ENCODE measurements at regions not wholly inside any gene's neighbourhood (a gene's known extent, or its start where the extent isn't known, plus 50 kb on each side); places are given as distances from the start of the nearest gene placed in this dataset.
"Not testable (repeated sequence)": the region's sequence is repeated elsewhere in the genome, so short reads cannot be mapped to it uniquely, and the experiment has no call there.

- Histone ChIP-seq H3K4me1 (ENCODE audit: insufficient read depth, low read length) (no peaks in the 10 kb centered on the region), H3K4me3 (ENCODE audit: low read length) (no peak overlapping the region), H3K9me3 (ENCODE audit: control insufficient read depth in 1 of 2, insufficient read depth in 1 of 2, low read length in 2 of 2) (no peaks in the 10 kb centered on the region), H3K27ac (ENCODE audit: low read depth in 1 of 2, low read length in 2 of 2) (no peak overlapping the region), H3K36me3 (ENCODE audit: insufficient read depth, low read length) (no peaks in the 10 kb centered on the region), H3K27me3 (ENCODE audit: control insufficient read depth in 1 of 2, insufficient read depth in 2 of 2, low read length in 2 of 2) (no peaks in the 10 kb centered on the region)
- DNase-seq (no peak), ATAC-seq (ENCODE audit: poor library complexity) (no peak)
- intact Hi-C loops (cut with DNase I, micrococcal nuclease), result no loop called here
- Mint-ChIP-seq H3K4me3 (no peak overlapping the region), H3K36me3 (ENCODE audit: low read depth) (no peaks in the 10 kb centered on the region), H3K4me1 (ENCODE audit: low read depth) (no peaks in the 10 kb centered on the region), H3K27ac (no peak overlapping the region), H3K9me3 (peaks cover 3% of the 10 kb centered on the region), H3K27me3 (peaks cover 31% of the 10 kb centered on the region)
- TF ChIP-seq, protein P1, sequence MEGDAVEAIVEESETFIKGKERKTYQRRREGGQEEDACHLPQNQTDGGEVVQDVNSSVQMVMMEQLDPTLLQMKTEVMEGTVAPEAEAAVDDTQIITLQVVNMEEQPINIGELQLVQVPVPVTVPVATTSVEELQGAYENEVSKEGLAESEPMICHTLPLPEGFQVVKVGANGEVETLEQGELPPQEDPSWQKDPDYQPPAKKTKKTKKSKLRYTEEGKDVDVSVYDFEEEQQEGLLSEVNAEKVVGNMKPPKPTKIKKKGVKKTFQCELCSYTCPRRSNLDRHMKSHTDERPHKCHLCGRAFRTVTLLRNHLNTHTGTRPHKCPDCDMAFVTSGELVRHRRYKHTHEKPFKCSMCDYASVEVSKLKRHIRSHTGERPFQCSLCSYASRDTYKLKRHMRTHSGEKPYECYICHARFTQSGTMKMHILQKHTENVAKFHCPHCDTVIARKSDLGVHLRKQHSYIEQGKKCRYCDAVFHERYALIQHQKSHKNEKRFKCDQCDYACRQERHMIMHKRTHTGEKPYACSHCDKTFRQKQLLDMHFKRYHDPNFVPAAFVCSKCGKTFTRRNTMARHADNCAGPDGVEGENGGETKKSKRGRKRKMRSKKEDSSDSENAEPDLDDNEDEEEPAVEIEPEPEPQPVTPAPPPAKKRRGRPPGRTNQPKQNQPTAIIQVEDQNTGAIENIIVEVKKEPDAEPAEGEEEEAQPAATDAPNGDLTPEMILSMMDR (IDR thresholded peaks at IDR 0.05), result no peak
- ChIA-PET CTCF (no interaction called here), POLR2A (no interaction called here)
Measured at GRCh38 chr6:133788556-133788955, 100.4 kb upstream of the TCF21 start.

GRCh38 chr6:133789449-133789848, 99.5 kb upstream of the TCF21 start:
- H3K4me1 ChIP-seq (ENCODE audit: insufficient read depth, low read length); DNase-seq; H3K27ac ChIP-seq (ENCODE audit: low read depth in 1 of 2, low read length in 2 of 2); H3K4me1 Mint-ChIP-seq (ENCODE audit: low read depth); H3K4me3 ChIP-seq (ENCODE audit: low read length); H3K27me3 ChIP-seq (ENCODE audit: control insufficient read depth in 1 of 2, insufficient read depth in 2 of 2, low read length in 2 of 2); ATAC-seq (ENCODE audit: poor library complexity); intact Hi-C loops (cut with DNase I, micrococcal nuclease); H3K9me3 ChIP-seq (ENCODE audit: control insufficient read depth in 1 of 2, insufficient read depth in 1 of 2, low read length in 2 of 2); CTCF ChIA-PET; POLR2A ChIA-PET; H3K27ac Mint-ChIP-seq; H3K9me3 Mint-ChIP-seq; H3K36me3 ChIP-seq (ENCODE audit: insufficient read depth, low read length); H3K36me3 Mint-ChIP-seq (ENCODE audit: low read depth); H3K4me3 Mint-ChIP-seq: not testable (repeated sequence)
- peaks cover 31% of the 10 kb centered on the region for H3K27me3 Mint-ChIP-seq

GRCh38 chr6:133790756-133791155, 98.2 kb upstream of the TCF21 start:
- CTCF ChIA-PET, POLR2A ChIA-PET: not testable (repeated sequence)

GRCh38 chr6:133795051-133795450, 93.9 kb upstream of the TCF21 start:
- POLR2A ChIA-PET; H3K9me3 ChIP-seq (ENCODE audit: control insufficient read depth in 1 of 2, insufficient read depth in 1 of 2, low read length in 2 of 2); H3K9me3 Mint-ChIP-seq; H3K4me3 ChIP-seq (ENCODE audit: low read length); H3K36me3 ChIP-seq (ENCODE audit: insufficient read depth, low read length); H3K27me3 ChIP-seq (ENCODE audit: control insufficient read depth in 1 of 2, insufficient read depth in 2 of 2, low read length in 2 of 2); ATAC-seq (ENCODE audit: poor library complexity); intact Hi-C loops (cut with DNase I, micrococcal nuclease); H3K4me1 Mint-ChIP-seq (ENCODE audit: low read depth); CTCF ChIA-PET; H3K4me1 ChIP-seq (ENCODE audit: insufficient read depth, low read length); H3K36me3 Mint-ChIP-seq (ENCODE audit: low read depth); H3K27ac ChIP-seq (ENCODE audit: low read depth in 1 of 2, low read length in 2 of 2); H3K4me3 Mint-ChIP-seq; DNase-seq; H3K27ac Mint-ChIP-seq; H3K27me3 Mint-ChIP-seq: not testable (repeated sequence)

More at GRCh38 chr6:133790756-133791155, 98.2 kb upstream of the TCF21 start:
- H3K36me3 Mint-ChIP-seq (ENCODE audit: low read depth); H3K27ac ChIP-seq (ENCODE audit: low read depth in 1 of 2, low read length in 2 of 2); H3K27me3 ChIP-seq (ENCODE audit: control insufficient read depth in 1 of 2, insufficient read depth in 2 of 2, low read length in 2 of 2); H3K36me3 ChIP-seq (ENCODE audit: insufficient read depth, low read length); H3K4me3 ChIP-seq (ENCODE audit: low read length); H3K4me1 ChIP-seq (ENCODE audit: insufficient read depth, low read length); DNase-seq; H3K9me3 ChIP-seq (ENCODE audit: control insufficient read depth in 1 of 2, insufficient read depth in 1 of 2, low read length in 2 of 2); H3K27ac Mint-ChIP-seq; H3K4me3 Mint-ChIP-seq; intact Hi-C loops (cut with DNase I, micrococcal nuclease); H3K9me3 Mint-ChIP-seq; H3K4me1 Mint-ChIP-seq (ENCODE audit: low read depth); ATAC-seq (ENCODE audit: poor library complexity): not testable (repeated sequence)
- peaks cover 31% of the 10 kb centered on the region for H3K27me3 Mint-ChIP-seq

DNA sequence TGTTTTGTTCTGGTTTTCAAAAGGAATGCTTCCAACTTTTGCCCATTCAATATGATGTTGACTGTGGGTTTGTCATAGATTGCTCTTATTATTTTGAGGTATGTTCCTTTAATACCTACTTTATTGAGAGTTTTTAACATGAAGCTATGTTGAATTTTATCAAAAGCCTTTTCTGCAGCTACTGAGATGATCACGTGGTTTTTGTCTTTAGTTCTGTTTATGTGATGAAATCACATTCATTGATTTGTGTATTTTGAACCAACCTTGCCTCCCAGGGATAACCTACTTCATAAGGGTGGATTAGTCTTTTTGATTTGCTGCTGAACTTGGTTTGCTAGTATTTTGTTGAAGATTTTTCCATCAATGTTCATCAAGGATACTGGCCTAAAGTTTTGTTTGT, 92.7 kb upstream of the TCF21 start:
- Histone ChIP-seq H3K27me3 (ENCODE audit: control insufficient read depth in 1 of 2, insufficient read depth in 2 of 2, low read length in 2 of 2) (no peaks in the 10 kb centered on the region), H3K4me1 (ENCODE audit: insufficient read depth, low read length) (no peaks in the 10 kb centered on the region), H3K27ac (ENCODE audit: low read depth in 1 of 2, low read length in 2 of 2) (no peak overlapping the region), H3K36me3 (ENCODE audit: insufficient read depth, low read length) (no peaks in the 10 kb centered on the region), H3K9me3 (ENCODE audit: control insufficient read depth in 1 of 2, insufficient read depth in 1 of 2, low read length in 2 of 2) (peaks cover 0 to 4% of the 10 kb centered on the region in 2 experiments), H3K4me3 (ENCODE audit: low read length) (no peak overlapping the region)
- Mint-ChIP-seq H3K27ac (no peak overlapping the region), H3K4me3 (no peak overlapping the region), H3K27me3 (peaks cover 6% of the 10 kb centered on the region), H3K9me3 (peaks cover 3% of the 10 kb centered on the region), H3K4me1 (ENCODE audit: low read depth) (no peaks in the 10 kb centered on the region), H3K36me3 (ENCODE audit: low read depth) (no peaks in the 10 kb centered on the region)
- intact Hi-C loops (cut with DNase I, micrococcal nuclease), result no loop called here
- DNase-seq (no peak), ATAC-seq (ENCODE audit: poor library complexity) (no peak)
- CTCF ChIA-PET, result interaction anchor here (0.9 kb wide), 1 partner anchor 24 kb away, joined by 3 read pairs; no protein-coding TSS in a partner anchor
- TF ChIP-seq, protein P1 (IDR thresholded peaks at IDR 0.05), result no peak
- POLR2A ChIA-PET, result no interaction called here
